ENCODE measurements at regions not wholly inside any gene's neighbourhood (a gene's known extent, or its start where the extent isn't known, plus 50 kb on each side); places are given as distances from the start of the nearest gene placed in this dataset.

DNA sequence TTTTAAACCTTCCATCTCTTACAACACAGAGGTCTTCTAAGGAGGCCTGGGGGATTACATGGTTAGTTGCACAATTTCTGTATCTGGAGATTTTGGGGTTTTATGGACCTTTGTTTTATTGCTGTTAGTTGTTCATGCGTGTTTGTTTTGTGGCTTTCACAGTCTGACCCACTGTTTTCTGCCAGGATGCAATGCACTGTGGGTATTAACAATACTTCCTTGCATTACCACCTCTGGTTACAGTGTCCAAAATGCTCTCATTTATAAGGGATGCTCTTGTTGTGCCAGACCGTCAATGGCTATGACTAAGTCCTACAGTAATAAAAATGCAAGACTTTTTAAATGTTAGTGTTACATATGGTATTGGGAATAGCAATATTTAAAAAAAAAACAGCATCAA, 730.2 kb downstream of the KCTD8 start:
- TF ChIP-seq EZH2 (IDR thresholded peaks at IDR 0.05; ENCODE audit: low read depth, unreplicated experiment), result no peak
- TF ChIP-seq, protein P1, sequence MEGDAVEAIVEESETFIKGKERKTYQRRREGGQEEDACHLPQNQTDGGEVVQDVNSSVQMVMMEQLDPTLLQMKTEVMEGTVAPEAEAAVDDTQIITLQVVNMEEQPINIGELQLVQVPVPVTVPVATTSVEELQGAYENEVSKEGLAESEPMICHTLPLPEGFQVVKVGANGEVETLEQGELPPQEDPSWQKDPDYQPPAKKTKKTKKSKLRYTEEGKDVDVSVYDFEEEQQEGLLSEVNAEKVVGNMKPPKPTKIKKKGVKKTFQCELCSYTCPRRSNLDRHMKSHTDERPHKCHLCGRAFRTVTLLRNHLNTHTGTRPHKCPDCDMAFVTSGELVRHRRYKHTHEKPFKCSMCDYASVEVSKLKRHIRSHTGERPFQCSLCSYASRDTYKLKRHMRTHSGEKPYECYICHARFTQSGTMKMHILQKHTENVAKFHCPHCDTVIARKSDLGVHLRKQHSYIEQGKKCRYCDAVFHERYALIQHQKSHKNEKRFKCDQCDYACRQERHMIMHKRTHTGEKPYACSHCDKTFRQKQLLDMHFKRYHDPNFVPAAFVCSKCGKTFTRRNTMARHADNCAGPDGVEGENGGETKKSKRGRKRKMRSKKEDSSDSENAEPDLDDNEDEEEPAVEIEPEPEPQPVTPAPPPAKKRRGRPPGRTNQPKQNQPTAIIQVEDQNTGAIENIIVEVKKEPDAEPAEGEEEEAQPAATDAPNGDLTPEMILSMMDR (conservative IDR thresholded peaks at IDR 0.05; ENCODE audit: low read depth in 2 of 2), result no peak
- TF ChIP-seq ZNF331 (CRISPR knock-in tag; IDR thresholded peaks at IDR 0.05; ENCODE audit: low read depth), result no peak
- TF ChIP-seq STAT1 (IDR thresholded peaks at IDR 0.05; ENCODE audit: unreplicated experiment), result no peak
- no peak for TF ChIP-seq CREB1 (CRISPR knock-in tag; IDR thresholded peaks at IDR 0.05; ENCODE audit: low read depth)
- no peak for TF ChIP-seq JUNB (IDR thresholded peaks at IDR 0.05; ENCODE audit: unreplicated experiment)
- TF ChIP-seq, protein P2, sequence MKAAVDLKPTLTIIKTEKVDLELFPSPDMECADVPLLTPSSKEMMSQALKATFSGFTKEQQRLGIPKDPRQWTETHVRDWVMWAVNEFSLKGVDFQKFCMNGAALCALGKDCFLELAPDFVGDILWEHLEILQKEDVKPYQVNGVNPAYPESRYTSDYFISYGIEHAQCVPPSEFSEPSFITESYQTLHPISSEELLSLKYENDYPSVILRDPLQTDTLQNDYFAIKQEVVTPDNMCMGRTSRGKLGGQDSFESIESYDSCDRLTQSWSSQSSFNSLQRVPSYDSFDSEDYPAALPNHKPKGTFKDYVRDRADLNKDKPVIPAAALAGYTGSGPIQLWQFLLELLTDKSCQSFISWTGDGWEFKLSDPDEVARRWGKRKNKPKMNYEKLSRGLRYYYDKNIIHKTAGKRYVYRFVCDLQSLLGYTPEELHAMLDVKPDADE (IDR thresholded peaks at IDR 0.05), result no peak
- TF ChIP-seq, protein P3, sequence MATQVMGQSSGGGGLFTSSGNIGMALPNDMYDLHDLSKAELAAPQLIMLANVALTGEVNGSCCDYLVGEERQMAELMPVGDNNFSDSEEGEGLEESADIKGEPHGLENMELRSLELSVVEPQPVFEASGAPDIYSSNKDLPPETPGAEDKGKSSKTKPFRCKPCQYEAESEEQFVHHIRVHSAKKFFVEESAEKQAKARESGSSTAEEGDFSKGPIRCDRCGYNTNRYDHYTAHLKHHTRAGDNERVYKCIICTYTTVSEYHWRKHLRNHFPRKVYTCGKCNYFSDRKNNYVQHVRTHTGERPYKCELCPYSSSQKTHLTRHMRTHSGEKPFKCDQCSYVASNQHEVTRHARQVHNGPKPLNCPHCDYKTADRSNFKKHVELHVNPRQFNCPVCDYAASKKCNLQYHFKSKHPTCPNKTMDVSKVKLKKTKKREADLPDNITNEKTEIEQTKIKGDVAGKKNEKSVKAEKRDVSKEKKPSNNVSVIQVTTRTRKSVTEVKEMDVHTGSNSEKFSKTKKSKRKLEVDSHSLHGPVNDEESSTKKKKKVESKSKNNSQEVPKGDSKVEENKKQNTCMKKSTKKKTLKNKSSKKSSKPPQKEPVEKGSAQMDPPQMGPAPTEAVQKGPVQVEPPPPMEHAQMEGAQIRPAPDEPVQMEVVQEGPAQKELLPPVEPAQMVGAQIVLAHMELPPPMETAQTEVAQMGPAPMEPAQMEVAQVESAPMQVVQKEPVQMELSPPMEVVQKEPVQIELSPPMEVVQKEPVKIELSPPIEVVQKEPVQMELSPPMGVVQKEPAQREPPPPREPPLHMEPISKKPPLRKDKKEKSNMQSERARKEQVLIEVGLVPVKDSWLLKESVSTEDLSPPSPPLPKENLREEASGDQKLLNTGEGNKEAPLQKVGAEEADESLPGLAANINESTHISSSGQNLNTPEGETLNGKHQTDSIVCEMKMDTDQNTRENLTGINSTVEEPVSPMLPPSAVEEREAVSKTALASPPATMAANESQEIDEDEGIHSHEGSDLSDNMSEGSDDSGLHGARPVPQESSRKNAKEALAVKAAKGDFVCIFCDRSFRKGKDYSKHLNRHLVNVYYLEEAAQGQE (IDR thresholded peaks at IDR 0.05; ENCODE audit: unreplicated experiment), result no peak
- TF ChIP-seq POLR2AphosphoS5 (IDR thresholded peaks at IDR 0.05; ENCODE audit: low read depth), result no peak
- TF ChIP-seq EZH2phosphoT487 (IDR thresholded peaks at IDR 0.05; ENCODE audit: unreplicated experiment), result no peak

Data from GM23338 (cell line).